OCI-LY1 (cell line): ENCODE measurements at regions not wholly inside any gene's neighbourhood (a gene's known extent, or its start where the extent isn't known, plus 50 kb on each side); places are given as distances from the start of the nearest gene placed in this dataset.

Experiments
- CTCF ChIP-seq: fragments of 200-600 bp; sonication (generic), shearing (Covaris generic); IDR thresholded peaks from 2 replicates; pipeline ENCODE4 v1.5.1; 2017; ENCODE audit warnings: mild to moderate bottlenecking, antibody characterized with exemption, low read length, moderate library complexity, mixed read lengths
- EZH2 ChIP-seq: fragments of 200-600 bp; sonication (generic), shearing (Covaris generic); IDR thresholded peaks from 2 replicates; pipeline ENCODE4 v1.8.0; 2017; ENCODE audit warnings: borderline replicate concordance, mixed run types, mild to moderate bottlenecking, antibody characterized with exemption, low read length, moderate library complexity, mixed read lengths

- no peak for TF ChIP-seq CTCF
- TF ChIP-seq EZH2, result no peak
Observed at GRCh38 chr3:40972350-40972749, 227.0 kb upstream of the CTNNB1 start.
